ENCODE measurements at regions not wholly inside any gene's neighbourhood (a gene's known extent, or its start where the extent isn't known, plus 50 kb on each side); places are given as distances from the start of the nearest gene placed in this dataset.
"Not testable (repeated sequence)": the region's sequence is repeated elsewhere in the genome, so short reads cannot be mapped to it uniquely, and the experiment has no call there.

GRCh38 chr2:226303707-226304106 lies 495.9 kb downstream of the IRS1 start:
- intact Hi-C loops (cut with DNase I, micrococcal nuclease) = no loop called here
- ATAC-seq (no peak), DNase-seq (no peak)
- Histone ChIP-seq H3K4me1 (ENCODE audit: low read depth) (no peaks in the 10 kb centered on the region), H3K9me3 (no peaks in the 10 kb centered on the region), H3K36me3 (ENCODE audit: low read depth) (no peaks in the 10 kb centered on the region), H3K4me3 (no peak overlapping the region)
- no peak for TF ChIP-seq CTCF (IDR thresholded peaks at IDR 0.05)

GRCh38 chr2:226300196-226300886 lies 499.3 kb downstream of the IRS1 start:
- H3K36me3 ChIP-seq (ENCODE audit: low read depth) = no peaks in the 10 kb centered on the region
- intact Hi-C loops (cut with DNase I, micrococcal nuclease) = no loop called here
- ATAC-seq (no peak), DNase-seq (no peak)
- no peaks in the 10 kb centered on the region for H3K4me1 ChIP-seq (ENCODE audit: low read depth)
- no peaks in the 10 kb centered on the region for H3K9me3 ChIP-seq
- TF ChIP-seq CTCF (IDR thresholded peaks at IDR 0.05) = no peak
- H3K4me3 ChIP-seq = no peak overlapping the region

GRCh38 chr2:226299771-226300170 lies 499.8 kb downstream of the IRS1 start:
- Histone ChIP-seq H3K4me3 (no peak overlapping the region), H3K36me3 (ENCODE audit: low read depth) (no peaks in the 10 kb centered on the region), H3K4me1 (ENCODE audit: low read depth) (no peaks in the 10 kb centered on the region), H3K9me3 (no peaks in the 10 kb centered on the region)
- DNase-seq (no peak), ATAC-seq (no peak)
- intact Hi-C loops (cut with DNase I, micrococcal nuclease) = no loop called here
- no peak for TF ChIP-seq CTCF (IDR thresholded peaks at IDR 0.05)

- Histone ChIP-seq H3K4me1 (ENCODE audit: low read depth) (no peaks in the 10 kb centered on the region), H3K4me3 (no peak overlapping the region), H3K36me3 (ENCODE audit: low read depth) (no peaks in the 10 kb centered on the region), H3K9me3 (peaks cover 14% of the 10 kb centered on the region)
- intact Hi-C loops (cut with DNase I, micrococcal nuclease) = no loop called here
- no peak for ATAC-seq
- DNase-seq = no peak
- TF ChIP-seq CTCF (IDR thresholded peaks at IDR 0.05) = no peak
These were observed 503.9 kb downstream of the IRS1 start for GRCh38 chr2:226295681-226296080.

- Histone ChIP-seq H3K4me1 (ENCODE audit: low read depth) (no peaks in the 10 kb centered on the region), H3K4me3 (no peak overlapping the region), H3K9me3 (peaks cover 14% of the 10 kb centered on the region), H3K36me3 (ENCODE audit: low read depth) (no peaks in the 10 kb centered on the region)
- intact Hi-C loops (cut with DNase I, micrococcal nuclease) = no loop called here
- ATAC-seq (no peak), DNase-seq (no peak)
- no peak for TF ChIP-seq CTCF (IDR thresholded peaks at IDR 0.05)
These were observed 504.5 kb downstream of the IRS1 start for GRCh38 chr2:226295123-226295522.

- ATAC-seq; H3K4me1 ChIP-seq (ENCODE audit: low read depth); DNase-seq; H3K36me3 ChIP-seq (ENCODE audit: low read depth); H3K4me3 ChIP-seq; intact Hi-C loops (cut with DNase I, micrococcal nuclease): not testable (repeated sequence)
- peaks cover 14% of the 10 kb centered on the region for H3K9me3 ChIP-seq
These were observed 508.3 kb downstream of the IRS1 start for GRCh38 chr2:226291281-226291680.
